OCI-LY1 (cell line): ENCODE measurements at regions not wholly inside any gene's neighbourhood (a gene's known extent, or its start where the extent isn't known, plus 50 kb on each side); places are given as distances from the start of the nearest gene placed in this dataset.

ENCODE experiments used
- H2AFZ ChIP-seq: fragments of 200-600 bp; sonication (generic), shearing (Covaris generic); 2 replicates; pipeline ENCODE4 v1.6.0; 2014; ENCODE audit warnings: antibody characterized with exemption, mild to moderate bottlenecking, low read length
- H3F3A ChIP-seq: fragments of 200-600 bp; sonication (generic), shearing (Covaris generic); 2 replicates; pipeline ENCODE4 v1.6.0; 2014; ENCODE audit warnings: mild to moderate bottlenecking, antibody characterized with exemption, low read length, moderate library complexity; ENCODE audit not compliant: insufficient read depth
- H3K27ac ChIP-seq: fragments of 200-600 bp; sonication (generic); 2 replicates; pipeline ENCODE4 v1.5.1; 2014; ENCODE audit warnings: low read length, mixed run types, mild to moderate bottlenecking, low read depth; ENCODE audit not compliant: poor library complexity, severe bottlenecking
- H3K27me3 ChIP-seq: fragments of 200-600 bp; sonication (generic); 2 replicates; pipeline ENCODE4 v1.6.0; 2014; ENCODE audit warnings: antibody characterized with exemption, mild to moderate bottlenecking, low read length, moderate library complexity; ENCODE audit not compliant: insufficient read depth
- H3K36me3 ChIP-seq: fragments of 200-600 bp; sonication (generic); 2 replicates; pipeline ENCODE4 v1.6.1; 2014; ENCODE audit warnings: mild to moderate bottlenecking, antibody characterized with exemption, low read length, moderate library complexity, mixed read lengths; ENCODE audit not compliant: insufficient read depth
- H3K4me1 ChIP-seq: fragments of 200-600 bp; sonication (generic); 2 replicates; pipeline ENCODE4 v1.5.1; 2014; ENCODE audit warnings: mild to moderate bottlenecking, low read length, moderate library complexity; ENCODE audit not compliant: insufficient read depth, severe bottlenecking
- H3K4me2 ChIP-seq: fragments of 200-600 bp; sonication (generic), shearing (Covaris generic); 2 replicates; pipeline ENCODE4 v1.6.1; 2014; ENCODE audit warnings: low read length
- H3K4me3 ChIP-seq: fragments of 200-600 bp; sonication (generic); 2 replicates; pipeline ENCODE4 v1.5.1; 2014; ENCODE audit warnings: low read length, low read depth, mild to moderate bottlenecking, mixed read lengths; ENCODE audit not compliant: poor library complexity, severe bottlenecking
- H3K79me2 ChIP-seq: fragments of 200-600 bp; shearing (Covaris generic); 2 replicates; pipeline ENCODE4 v1.6.1; 2016; ENCODE audit warnings: mixed run types, low read length, mixed read lengths; ENCODE audit not compliant: insufficient read depth
- H3K9ac ChIP-seq: fragments of 200-600 bp; sonication (generic), shearing (Covaris generic); 2 replicates; pipeline ENCODE4 v1.6.1; 2014; ENCODE audit warnings: mild to moderate bottlenecking, low read length, mixed read lengths
- H3K9me2 ChIP-seq: fragments of 200-600 bp; sonication (generic), shearing (Covaris generic); 2 replicates; pipeline ENCODE4 v1.6.1; 2014; ENCODE audit warnings: low read depth, mild to moderate bottlenecking, low read length, mixed read lengths
- H3K9me3 ChIP-seq: fragments of 200-600 bp; shearing (Covaris generic); 2 replicates; pipeline ENCODE4 v1.6.1; 2014; ENCODE audit warnings: low read length, mixed read lengths
- H4K20me1 ChIP-seq: fragments of 200-600 bp; sonication (generic), shearing (Covaris generic); 2 replicates; pipeline ENCODE4 v1.6.0; 2016; ENCODE audit warnings: mild to moderate bottlenecking, low read length; ENCODE audit not compliant: insufficient read depth
- CTCF ChIP-seq: fragments of 200-600 bp; sonication (generic), shearing (Covaris generic); IDR thresholded peaks from 2 replicates; pipeline ENCODE4 v1.5.1; 2017; ENCODE audit warnings: mild to moderate bottlenecking, antibody characterized with exemption, low read length, moderate library complexity, mixed read lengths
- EZH2 ChIP-seq: fragments of 200-600 bp; sonication (generic), shearing (Covaris generic); IDR thresholded peaks from 2 replicates; pipeline ENCODE4 v1.8.0; 2017; ENCODE audit warnings: borderline replicate concordance, mixed run types, mild to moderate bottlenecking, antibody characterized with exemption, low read length, moderate library complexity, mixed read lengths

- H3K9ac ChIP-seq, result no peak overlapping the region
- H3K4me1 ChIP-seq, result peaks cover 10% of the 10 kb centered on the region
- no peaks in the 10 kb centered on the region for H3F3A ChIP-seq
- H3K4me3 ChIP-seq, result no peak overlapping the region
- H3K4me2 ChIP-seq, result no peak overlapping the region
- H3K36me3 ChIP-seq, result no peaks in the 10 kb centered on the region
- no peaks in the 10 kb centered on the region for H3K27me3 ChIP-seq
- H2AFZ ChIP-seq, result no peak overlapping the region
- H3K9me3 ChIP-seq, result no peaks in the 10 kb centered on the region
- no peaks in the 10 kb centered on the region for H3K9me2 ChIP-seq
- H4K20me1 ChIP-seq, result no peaks in the 10 kb centered on the region
- TF ChIP-seq EZH2, result no peak
- no peak for TF ChIP-seq CTCF
- H3K27ac ChIP-seq, result no peak overlapping the region
- no peaks in the 10 kb centered on the region for H3K79me2 ChIP-seq
Observed at GRCh38 chr9:33718987-33719386, 76.4 kb upstream of the PRSS3 start.

GRCh38 chr9:33719581-33720374, 75.6 kb upstream of the PRSS3 start:
- Histone ChIP-seq H2AFZ (peak overlapping the region; percentile 97), H3K27me3 (no peaks in the 10 kb centered on the region), H3K36me3 (no peaks in the 10 kb centered on the region), H3K4me2 (peak overlapping the region; percentile 87), H3K4me1 (peaks cover 10% of the 10 kb centered on the region), H3K79me2 (no peaks in the 10 kb centered on the region), H4K20me1 (no peaks in the 10 kb centered on the region), H3K4me3 (peak overlapping the region; percentile 54), H3K9me3 (0 out of 2 replicates have a peak, but pooled peaks cover 3% of the 10 kb centered on the region), H3K9ac (peak overlapping the region; percentile 51), H3F3A (no peaks in the 10 kb centered on the region), H3K27ac (no peak overlapping the region), H3K9me2 (no peaks in the 10 kb centered on the region)
- TF ChIP-seq EZH2 (no peak), CTCF (peak; percentile 63)

GRCh38 chr9:33721674-33722358, 73.5 kb upstream of the PRSS3 start:
- no peaks in the 10 kb centered on the region for H3K36me3 ChIP-seq
- H3K9ac ChIP-seq, result no peak overlapping the region
- 0 out of 2 replicates have a peak, but pooled peaks cover 3% of the 10 kb centered on the region for H3K9me3 ChIP-seq
- H3K79me2 ChIP-seq, result no peaks in the 10 kb centered on the region
- H3K27me3 ChIP-seq, result no peaks in the 10 kb centered on the region
- H3K4me3 ChIP-seq, result no peak overlapping the region
- no peaks in the 10 kb centered on the region for H4K20me1 ChIP-seq
- H2AFZ ChIP-seq, result no peak overlapping the region
- no peak overlapping the region for H3K4me2 ChIP-seq
- peaks cover 10% of the 10 kb centered on the region for H3K4me1 ChIP-seq
- H3K9me2 ChIP-seq, result no peaks in the 10 kb centered on the region
- TF ChIP-seq EZH2 (no peak), CTCF (peak; percentile 99)
- no peak overlapping the region for H3K27ac ChIP-seq
- no peaks in the 10 kb centered on the region for H3F3A ChIP-seq
